ENCODE measurements at regions not wholly inside any gene's neighbourhood (a gene's known extent, or its start where the extent isn't known, plus 50 kb on each side); places are given as distances from the start of the nearest gene placed in this dataset.

GRCh38 chr5:60386436-60387050, 313.4 kb downstream of the DEPDC1B start:
- TF ChIP-seq, protein P1, sequence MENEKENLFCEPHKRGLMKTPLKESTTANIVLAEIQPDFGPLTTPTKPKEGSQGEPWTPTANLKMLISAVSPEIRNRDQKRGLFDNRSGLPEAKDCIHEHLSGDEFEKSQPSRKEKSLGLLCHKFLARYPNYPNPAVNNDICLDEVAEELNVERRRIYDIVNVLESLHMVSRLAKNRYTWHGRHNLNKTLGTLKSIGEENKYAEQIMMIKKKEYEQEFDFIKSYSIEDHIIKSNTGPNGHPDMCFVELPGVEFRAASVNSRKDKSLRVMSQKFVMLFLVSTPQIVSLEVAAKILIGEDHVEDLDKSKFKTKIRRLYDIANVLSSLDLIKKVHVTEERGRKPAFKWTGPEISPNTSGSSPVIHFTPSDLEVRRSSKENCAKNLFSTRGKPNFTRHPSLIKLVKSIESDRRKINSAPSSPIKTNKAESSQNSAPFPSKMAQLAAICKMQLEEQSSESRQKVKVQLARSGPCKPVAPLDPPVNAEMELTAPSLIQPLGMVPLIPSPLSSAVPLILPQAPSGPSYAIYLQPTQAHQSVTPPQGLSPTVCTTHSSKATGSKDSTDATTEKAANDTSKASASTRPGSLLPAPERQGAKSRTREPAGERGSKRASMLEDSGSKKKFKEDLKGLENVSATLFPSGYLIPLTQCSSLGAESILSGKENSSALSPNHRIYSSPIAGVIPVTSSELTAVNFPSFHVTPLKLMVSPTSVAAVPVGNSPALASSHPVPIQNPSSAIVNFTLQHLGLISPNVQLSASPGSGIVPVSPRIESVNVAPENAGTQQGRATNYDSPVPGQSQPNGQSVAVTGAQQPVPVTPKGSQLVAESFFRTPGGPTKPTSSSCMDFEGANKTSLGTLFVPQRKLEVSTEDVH (IDR thresholded peaks at IDR 0.05; ENCODE audit: low read depth, partially characterized antibody) = no peak
- no peak for TF ChIP-seq ZNF274 (IDR thresholded peaks at IDR 0.05; ENCODE audit: insufficient read depth, insufficient read length)
- TF ChIP-seq, protein P2, sequence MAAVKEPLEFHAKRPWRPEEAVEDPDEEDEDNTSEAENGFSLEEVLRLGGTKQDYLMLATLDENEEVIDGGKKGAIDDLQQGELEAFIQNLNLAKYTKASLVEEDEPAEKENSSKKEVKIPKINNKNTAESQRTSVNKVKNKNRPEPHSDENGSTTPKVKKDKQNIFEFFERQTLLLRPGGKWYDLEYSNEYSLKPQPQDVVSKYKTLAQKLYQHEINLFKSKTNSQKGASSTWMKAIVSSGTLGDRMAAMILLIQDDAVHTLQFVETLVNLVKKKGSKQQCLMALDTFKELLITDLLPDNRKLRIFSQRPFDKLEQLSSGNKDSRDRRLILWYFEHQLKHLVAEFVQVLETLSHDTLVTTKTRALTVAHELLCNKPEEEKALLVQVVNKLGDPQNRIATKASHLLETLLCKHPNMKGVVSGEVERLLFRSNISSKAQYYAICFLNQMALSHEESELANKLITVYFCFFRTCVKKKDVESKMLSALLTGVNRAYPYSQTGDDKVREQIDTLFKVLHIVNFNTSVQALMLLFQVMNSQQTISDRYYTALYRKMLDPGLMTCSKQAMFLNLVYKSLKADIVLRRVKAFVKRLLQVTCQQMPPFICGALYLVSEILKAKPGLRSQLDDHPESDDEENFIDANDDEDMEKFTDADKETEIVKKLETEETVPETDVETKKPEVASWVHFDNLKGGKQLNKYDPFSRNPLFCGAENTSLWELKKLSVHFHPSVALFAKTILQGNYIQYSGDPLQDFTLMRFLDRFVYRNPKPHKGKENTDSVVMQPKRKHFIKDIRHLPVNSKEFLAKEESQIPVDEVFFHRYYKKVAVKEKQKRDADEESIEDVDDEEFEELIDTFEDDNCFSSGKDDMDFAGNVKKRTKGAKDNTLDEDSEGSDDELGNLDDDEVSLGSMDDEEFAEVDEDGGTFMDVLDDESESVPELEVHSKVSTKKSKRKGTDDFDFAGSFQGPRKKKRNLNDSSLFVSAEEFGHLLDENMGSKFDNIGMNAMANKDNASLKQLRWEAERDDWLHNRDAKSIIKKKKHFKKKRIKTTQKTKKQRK (IDR thresholded peaks at IDR 0.05; ENCODE audit: low read depth, low read length) = no peak
- TF ChIP-seq POLR2AphosphoS5 (IDR thresholded peaks at IDR 0.05; ENCODE audit: low read length) = no peak
- no peak for TF ChIP-seq ZNF24 (IDR thresholded peaks at IDR 0.05)
- no peak for TF ChIP-seq ZBTB11 (CRISPR knock-in tag; IDR thresholded peaks at IDR 0.05)
- TF ChIP-seq, protein P3, sequence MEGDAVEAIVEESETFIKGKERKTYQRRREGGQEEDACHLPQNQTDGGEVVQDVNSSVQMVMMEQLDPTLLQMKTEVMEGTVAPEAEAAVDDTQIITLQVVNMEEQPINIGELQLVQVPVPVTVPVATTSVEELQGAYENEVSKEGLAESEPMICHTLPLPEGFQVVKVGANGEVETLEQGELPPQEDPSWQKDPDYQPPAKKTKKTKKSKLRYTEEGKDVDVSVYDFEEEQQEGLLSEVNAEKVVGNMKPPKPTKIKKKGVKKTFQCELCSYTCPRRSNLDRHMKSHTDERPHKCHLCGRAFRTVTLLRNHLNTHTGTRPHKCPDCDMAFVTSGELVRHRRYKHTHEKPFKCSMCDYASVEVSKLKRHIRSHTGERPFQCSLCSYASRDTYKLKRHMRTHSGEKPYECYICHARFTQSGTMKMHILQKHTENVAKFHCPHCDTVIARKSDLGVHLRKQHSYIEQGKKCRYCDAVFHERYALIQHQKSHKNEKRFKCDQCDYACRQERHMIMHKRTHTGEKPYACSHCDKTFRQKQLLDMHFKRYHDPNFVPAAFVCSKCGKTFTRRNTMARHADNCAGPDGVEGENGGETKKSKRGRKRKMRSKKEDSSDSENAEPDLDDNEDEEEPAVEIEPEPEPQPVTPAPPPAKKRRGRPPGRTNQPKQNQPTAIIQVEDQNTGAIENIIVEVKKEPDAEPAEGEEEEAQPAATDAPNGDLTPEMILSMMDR (IDR thresholded peaks at IDR 0.05 in 2 of 3, conservative IDR thresholded peaks at IDR 0.05 in 1 of 3; ENCODE audit: control insufficient read depth in 2 of 3, extremely low read depth in 1 of 3, insufficient read depth in 1 of 3, low read depth in 3 of 3, low read length in 3 of 3) = no peak
- TF ChIP-seq DPF2 (IDR thresholded peaks at IDR 0.05) = no peak
- no peak for TF ChIP-seq SP1 (IDR thresholded peaks at IDR 0.05; ENCODE audit: low read depth, low read length)
- no peak for TF ChIP-seq ASH2L (IDR thresholded peaks at IDR 0.05; ENCODE audit: borderline replicate concordance, low read depth)
- TF ChIP-seq ZSCAN29 (IDR thresholded peaks at IDR 0.05) = no peak
- TF ChIP-seq POU2F2 (IDR thresholded peaks at IDR 0.05; ENCODE audit: borderline replicate concordance, low read depth, low read length) = no peak
- TF ChIP-seq GABPA (IDR thresholded peaks at IDR 0.05; ENCODE audit: low read depth) = no peak
